Vagina (tissue), 2 donors: ENCODE measurements at regions not wholly inside any gene's neighbourhood (a gene's known extent, or its start where the extent isn't known, plus 50 kb on each side); places are given as distances from the start of the nearest gene placed in this dataset.

Experiments used
- CTCF ChIP-seq, 3 experiments: fragments of 450-650 bp in 2 of 3; fragments of 200-600 bp in 1 of 3; sonication (generic) in 1 of 3; IDR thresholded peaks; one replicate each; pipeline ENCODE4 v1.5.1; 2017 to 2019; ENCODE audit warnings: antibody characterized with exemption in 3 of 3, mild to moderate bottlenecking in 2 of 3, moderate library complexity in 2 of 3
- POLR2AphosphoS5 ChIP-seq, 2 donors: sonication (generic); formaldehyde crosslinking; IDR thresholded peaks; one replicate each; pipeline ENCODE4 v1.9.0; 2017; ENCODE audit warnings: antibody characterized with exemption in 2 of 2, mild to moderate bottlenecking in 2 of 2, low read depth in 1 of 2; ENCODE audit not compliant: insufficient read depth in 1 of 2

GRCh38 chr14:48598458-48598857 is 923.1 kb upstream of the MDGA2 start:
- TF ChIP-seq POLR2AphosphoS5 (IDR thresholded peaks at IDR 0.05; ENCODE audit: insufficient read depth in 1 of 2, low read depth in 1 of 2) (no peak), CTCF (IDR thresholded peaks at IDR 0.05) (no peak)
